Body of pancreas (tissue), 4 donors: ENCODE measurements at regions not wholly inside any gene's neighbourhood (a gene's known extent, or its start where the extent isn't known, plus 50 kb on each side); places are given as distances from the start of the nearest gene placed in this dataset.

ENCODE experiments used
- CTCF ChIP-seq, 7 experiments: fragments of 450-650 bp in 4 of 7; fragments of 200-600 bp in 3 of 7; sonication (generic) in 3 of 7; IDR thresholded peaks; one replicate each; pipeline ENCODE4 v1.5.1; 2016 to 2019; ENCODE audit warnings: antibody characterized with exemption in 7 of 7
- POLR2A ChIP-seq, 3 donors: fragments of 450-650 bp; IDR thresholded peaks; one replicate each; pipeline ENCODE4 v1.6.1; 2016; ENCODE audit warnings: antibody characterized with exemption in 3 of 3, mild to moderate bottlenecking in 2 of 3

GRCh38 chr10:30247704-30248103 lies 101.4 kb downstream of the MTPAP start:
- TF ChIP-seq CTCF (IDR thresholded peaks at IDR 0.05) (no peak), POLR2A (IDR thresholded peaks at IDR 0.05) (no peak)
